Fibroblast of pulmonary artery (primary cell): ENCODE measurements at regions not wholly inside any gene's neighbourhood (a gene's known extent, or its start where the extent isn't known, plus 50 kb on each side); places are given as distances from the start of the nearest gene placed in this dataset.

Experiments
- DNase-seq: peaks from one replicate; pipeline ENCODE4 v3.0.0-alpha.2; 2010; ENCODE audit warnings: low read depth
- H3K4me3 ChIP-seq: replicated peaks from 2 replicates; pipeline ENCODE4 v1.5.1; 2011; ENCODE audit warnings: low read depth, mild to moderate bottlenecking, control low read depth, low read length, moderate library complexity
- TF ChIP-seq, protein P1 (sequence below): IDR thresholded peaks from 2 replicates; pipeline ENCODE4 v1.5.1; 2011; ENCODE audit warnings: mild to moderate bottlenecking, control low read depth, low read length, inconsistent platforms; ENCODE audit errors: missing control alignments

DNA sequence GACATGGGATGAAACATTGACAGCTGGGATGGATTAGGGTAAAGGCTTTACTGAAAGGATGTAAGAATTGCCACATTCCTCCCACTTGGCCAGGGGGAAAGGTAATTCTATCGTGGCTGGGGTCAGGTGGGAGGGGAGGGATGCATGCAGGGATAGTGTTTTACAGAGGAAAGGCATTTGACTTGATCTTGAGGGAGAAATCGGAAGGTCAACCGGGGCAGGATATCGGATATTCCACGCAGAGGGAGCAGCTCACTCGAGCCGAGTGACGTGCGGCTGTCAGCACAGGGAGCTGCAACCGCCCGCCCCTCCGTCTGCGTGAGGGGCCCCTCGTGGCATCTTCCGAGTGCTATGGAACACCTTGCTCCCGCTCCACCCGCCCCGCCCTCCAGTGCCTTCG lies 63.4 kb upstream of the ADAMTS2 start:
- no peak for DNase-seq
- TF ChIP-seq, protein P1, sequence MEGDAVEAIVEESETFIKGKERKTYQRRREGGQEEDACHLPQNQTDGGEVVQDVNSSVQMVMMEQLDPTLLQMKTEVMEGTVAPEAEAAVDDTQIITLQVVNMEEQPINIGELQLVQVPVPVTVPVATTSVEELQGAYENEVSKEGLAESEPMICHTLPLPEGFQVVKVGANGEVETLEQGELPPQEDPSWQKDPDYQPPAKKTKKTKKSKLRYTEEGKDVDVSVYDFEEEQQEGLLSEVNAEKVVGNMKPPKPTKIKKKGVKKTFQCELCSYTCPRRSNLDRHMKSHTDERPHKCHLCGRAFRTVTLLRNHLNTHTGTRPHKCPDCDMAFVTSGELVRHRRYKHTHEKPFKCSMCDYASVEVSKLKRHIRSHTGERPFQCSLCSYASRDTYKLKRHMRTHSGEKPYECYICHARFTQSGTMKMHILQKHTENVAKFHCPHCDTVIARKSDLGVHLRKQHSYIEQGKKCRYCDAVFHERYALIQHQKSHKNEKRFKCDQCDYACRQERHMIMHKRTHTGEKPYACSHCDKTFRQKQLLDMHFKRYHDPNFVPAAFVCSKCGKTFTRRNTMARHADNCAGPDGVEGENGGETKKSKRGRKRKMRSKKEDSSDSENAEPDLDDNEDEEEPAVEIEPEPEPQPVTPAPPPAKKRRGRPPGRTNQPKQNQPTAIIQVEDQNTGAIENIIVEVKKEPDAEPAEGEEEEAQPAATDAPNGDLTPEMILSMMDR = no peak
- H3K4me3 ChIP-seq = no peak overlapping the region

DNA sequence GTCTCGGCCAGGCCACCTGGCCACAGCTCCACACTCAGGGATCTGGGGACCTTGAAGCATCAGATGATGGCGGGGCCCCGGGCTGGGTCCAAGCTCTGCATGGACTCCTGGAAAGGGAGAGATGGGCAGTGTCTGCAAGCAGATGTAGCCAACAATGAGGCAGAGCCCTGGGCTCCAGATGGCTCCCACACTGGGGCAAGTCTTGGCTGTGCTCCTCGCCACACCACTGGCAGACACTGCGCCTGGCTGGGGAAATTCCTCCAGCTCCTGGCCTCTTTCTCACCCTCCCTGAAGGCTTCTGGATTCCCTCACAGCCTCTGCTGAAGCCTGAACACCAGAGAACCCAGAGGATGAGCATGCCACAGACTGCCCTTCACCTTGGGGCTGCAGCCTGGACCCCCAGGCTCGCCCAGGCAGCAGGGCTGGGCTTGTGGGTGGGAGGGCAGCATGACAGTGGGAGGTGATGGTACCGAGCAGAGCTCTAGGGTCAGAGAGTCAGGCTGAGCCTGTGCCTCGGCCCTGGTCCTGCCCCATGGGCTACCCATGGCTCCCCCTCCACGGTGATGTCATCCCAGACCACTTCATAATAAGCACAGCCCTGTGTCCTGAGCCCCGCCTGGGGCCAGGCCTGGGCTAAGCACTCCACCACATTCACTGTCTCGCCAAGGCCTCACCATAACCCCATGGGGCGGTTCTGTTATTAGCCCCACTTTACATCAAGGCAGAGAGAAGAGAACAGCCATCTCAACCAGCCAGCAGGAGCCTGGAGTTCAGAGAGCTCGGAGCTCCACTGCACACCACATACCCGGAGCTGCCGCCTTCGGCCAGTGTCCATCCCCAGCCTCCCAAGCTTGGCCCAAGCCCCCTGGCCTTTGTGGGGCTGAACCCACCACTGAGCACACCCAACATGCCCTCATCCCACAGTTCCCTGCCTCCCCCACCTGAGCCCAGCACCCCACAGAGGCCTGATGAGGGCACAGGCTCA lies 62.2 kb upstream of the ADAMTS2 start:
- peak; percentile 16 for DNase-seq
- H3K4me3 ChIP-seq = no peak overlapping the region
- TF ChIP-seq, protein P1 = no peak

DNA sequence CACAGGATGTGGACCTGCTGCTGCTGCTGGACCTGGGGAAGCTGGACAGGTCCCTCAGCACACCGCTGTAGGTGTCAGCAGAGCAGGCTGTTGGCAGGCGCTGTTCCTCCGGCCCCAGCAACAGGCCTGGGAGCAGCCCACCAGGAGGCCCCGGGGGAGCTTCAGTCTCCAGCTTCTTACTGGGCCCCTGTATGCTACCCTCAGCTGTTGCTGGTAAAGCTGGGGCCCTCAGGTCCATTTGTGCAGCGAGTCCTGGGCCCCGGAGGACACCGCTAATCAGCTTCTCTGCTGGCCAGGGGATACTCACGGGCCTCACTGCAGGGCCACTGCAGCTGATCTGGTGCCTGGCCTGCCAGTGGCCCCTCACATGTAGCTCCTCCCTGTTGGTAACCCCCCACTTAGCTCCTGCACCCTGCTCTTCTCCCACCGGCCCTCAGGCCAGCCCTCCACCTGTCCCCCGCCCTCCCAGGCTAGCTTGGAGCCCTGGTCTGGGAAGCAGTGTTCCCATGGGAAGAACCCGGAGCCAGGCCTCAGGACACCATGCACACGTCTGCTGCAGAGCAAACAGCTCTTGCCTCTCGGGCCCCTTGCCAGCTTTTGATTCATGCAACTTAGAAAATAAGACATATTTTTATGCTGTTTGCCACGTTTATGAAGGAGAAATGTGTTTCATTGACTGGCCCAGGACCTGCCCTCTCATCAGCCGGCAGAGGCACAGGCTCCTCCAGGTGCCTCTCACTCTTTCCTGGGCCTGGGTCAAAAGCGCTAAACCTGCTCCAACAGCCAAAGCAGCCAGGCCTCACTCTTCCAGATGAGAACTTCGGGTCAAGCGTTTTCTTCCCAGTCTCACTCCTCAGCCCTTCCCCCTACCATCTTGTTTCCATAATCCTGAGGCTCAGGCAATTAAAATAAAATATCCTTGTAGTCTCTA lies 61.0 kb upstream of the ADAMTS2 start:
- TF ChIP-seq, protein P1 = no peak
- DNase-seq = peak; percentile 24
- no peak overlapping the region for H3K4me3 ChIP-seq

DNA sequence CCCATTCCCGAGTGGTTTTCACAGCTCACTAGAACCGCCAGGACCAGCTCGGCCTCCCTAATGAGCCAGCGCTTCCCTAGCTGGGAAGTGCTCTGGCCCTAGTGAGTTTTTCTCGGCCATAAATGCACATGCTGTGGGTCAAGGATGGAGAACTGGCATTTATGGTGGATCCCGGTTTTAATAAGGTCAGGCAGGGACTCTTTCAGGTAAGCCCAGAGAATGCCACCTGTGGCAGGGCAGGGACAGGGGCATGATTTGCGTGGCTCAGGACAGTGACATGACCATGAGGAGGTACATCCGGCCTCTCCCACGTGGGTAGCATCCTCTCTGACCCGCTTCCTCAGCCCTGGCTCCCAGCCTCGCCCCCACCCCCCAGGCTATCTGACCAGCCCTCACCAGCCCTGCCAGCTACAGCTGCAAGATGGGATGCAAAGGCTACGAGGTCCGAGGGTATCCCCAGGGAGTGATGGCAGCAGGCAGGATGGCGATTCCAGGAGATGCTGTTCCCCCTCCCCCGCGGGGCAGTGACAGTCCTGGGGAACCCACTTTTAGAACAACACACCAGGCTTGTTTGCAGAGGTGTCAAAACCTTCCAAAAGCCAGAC lies 60.3 kb upstream of the ADAMTS2 start:
- no peak for DNase-seq
- no peak overlapping the region for H3K4me3 ChIP-seq
- TF ChIP-seq, protein P1 = no peak

DNA sequence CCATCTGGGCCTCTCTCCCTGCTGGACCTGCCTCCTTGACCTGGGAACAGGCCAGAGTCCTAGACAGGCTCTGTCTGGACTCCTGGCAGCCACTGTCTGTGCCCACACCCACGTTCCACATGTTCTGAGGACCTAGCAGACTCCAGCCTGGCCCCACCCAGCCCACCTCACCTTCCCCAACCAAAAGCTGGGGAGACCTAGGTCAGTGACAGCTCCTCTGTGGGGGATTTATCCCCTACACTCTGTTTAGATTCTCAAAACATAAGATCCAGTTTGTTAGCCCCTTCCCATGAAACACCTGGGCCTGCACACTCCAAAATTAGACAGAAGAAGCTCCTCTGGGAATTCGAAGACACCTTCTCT lies 59.8 kb upstream of the ADAMTS2 start:
- TF ChIP-seq, protein P1 = no peak
- no peak for DNase-seq
- no peak overlapping the region for H3K4me3 ChIP-seq

DNA sequence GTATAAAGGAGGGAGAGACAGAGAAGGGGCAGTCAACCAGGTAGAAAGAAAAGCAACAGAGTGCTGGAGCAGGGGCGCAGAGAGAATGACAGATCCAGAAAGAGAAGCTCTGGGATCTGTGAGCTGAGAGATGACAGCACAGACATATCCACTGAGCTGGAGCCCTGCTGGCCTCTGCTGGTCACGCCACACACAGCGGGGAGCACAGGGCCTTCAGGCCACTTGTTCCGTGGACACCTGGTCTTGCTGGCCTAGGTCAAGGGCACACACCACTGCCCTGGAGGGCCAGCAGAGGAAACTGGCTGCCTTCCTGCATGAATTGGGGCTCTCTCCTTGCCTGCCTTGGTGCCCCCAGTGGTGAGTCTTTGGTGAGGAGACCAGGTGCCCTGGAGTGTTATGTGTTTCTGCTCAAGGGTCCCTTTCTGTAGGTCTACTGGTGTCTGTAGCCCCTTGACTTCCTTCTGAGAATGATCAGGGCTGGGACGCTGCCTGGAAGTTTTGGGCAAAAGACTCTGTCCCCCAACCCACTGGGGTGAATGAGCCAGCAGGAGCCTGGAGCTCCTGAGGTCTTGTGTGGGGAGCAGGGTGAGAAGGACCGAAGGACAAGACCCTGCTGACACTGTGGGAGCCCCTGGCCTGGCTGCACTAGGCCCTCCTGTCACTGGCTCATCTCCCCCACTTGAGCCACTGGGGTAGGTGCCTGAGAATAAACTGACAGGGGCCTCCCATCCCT lies 59.2 kb upstream of the ADAMTS2 start:
- H3K4me3 ChIP-seq = no peak overlapping the region
- DNase-seq = peak; percentile 61
- TF ChIP-seq, protein P1 = peak; percentile 58
